ENCODE measurements at regions not wholly inside any gene's neighbourhood (a gene's known extent, or its start where the extent isn't known, plus 50 kb on each side); places are given as distances from the start of the nearest gene placed in this dataset.

DNA sequence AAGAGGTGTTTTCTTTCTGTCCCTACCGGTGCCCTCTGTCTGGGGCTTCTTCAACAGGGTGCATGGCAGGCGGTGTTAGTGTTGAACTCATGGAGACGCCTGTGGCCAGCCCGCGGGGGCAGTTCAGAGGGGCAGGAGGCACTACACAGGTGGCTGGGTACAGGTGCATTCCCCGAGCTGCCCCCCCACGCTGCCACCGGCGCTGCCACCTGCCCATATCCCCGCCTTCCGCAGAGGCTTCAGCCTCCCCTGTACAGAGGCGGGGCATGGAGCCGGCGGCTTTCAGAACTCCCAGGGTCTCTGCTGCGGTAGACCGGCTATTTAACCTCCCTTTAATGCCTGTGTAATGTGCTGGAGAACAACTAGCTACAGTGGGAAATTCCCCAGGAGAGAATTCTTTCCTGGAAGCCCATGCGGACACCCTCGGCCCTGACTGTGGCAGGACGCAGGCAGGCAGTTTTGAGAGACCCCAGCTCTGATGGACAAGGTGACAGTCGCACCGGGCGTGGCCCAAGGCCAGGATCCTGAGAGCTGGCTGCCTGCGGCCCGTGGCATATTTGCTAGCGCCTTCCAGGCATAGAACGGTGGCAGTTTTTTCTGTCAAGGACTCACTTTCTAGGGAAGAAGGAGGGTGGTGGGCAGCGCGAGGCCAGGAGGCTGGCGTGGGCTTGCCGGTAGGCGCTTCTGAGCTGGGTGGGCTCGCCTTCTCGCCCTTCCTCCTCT lies 53.7 kb upstream of the ZNF32 start:
- DNase-seq, result no peak

- no peak for DNase-seq
Observed at GRCh38 chr10:43701295-43701694, 52.6 kb upstream of the ZNF32 start.

- DNase-seq, result no peak
Observed at GRCh38 chr10:43700306-43700705, 51.6 kb upstream of the ZNF32 start.

DNA sequence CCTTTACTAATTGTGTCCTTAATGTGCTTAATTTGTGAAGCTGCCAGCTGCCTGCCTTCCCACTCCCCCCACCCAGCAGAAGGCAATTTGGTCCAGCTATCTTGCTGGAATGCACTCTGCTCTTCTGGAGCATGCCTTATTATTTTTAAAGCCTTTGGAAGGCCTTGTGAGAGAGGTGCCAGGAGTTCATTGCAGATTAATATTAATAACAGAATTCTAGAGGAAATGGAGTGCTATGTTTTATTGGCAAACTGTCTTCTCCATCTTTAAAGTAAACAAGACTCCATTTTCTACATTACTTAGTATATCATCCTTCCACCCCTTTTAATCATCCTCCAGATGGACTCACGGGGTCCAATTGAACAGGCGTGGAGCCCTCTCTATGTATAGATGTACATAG lies 50.8 kb upstream of the ZNF32 start:
- no peak for DNase-seq
